ENCODE measurements at regions not wholly inside any gene's neighbourhood (a gene's known extent, or its start where the extent isn't known, plus 50 kb on each side); places are given as distances from the start of the nearest gene placed in this dataset.

DNA sequence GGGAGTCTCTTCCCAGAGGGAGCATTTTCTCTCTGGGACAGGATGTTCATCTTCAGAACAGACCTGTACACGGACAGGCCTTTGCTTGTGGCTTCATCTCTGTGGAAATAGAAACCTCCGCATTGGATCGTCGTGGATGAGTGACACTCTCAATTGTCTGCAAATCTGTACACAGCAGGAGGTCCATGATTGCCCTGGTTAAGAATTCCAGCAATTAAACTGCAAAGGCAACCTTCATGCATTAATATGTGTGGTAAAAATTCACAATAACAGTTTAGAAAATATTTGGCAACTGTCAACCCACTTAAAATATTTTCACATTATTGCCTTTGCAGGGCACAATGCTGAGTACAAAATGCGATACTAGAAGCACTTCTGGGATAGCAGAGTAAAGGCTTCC, 149.8 kb upstream of the SFSWAP start:
- TF ChIP-seq, protein P1, sequence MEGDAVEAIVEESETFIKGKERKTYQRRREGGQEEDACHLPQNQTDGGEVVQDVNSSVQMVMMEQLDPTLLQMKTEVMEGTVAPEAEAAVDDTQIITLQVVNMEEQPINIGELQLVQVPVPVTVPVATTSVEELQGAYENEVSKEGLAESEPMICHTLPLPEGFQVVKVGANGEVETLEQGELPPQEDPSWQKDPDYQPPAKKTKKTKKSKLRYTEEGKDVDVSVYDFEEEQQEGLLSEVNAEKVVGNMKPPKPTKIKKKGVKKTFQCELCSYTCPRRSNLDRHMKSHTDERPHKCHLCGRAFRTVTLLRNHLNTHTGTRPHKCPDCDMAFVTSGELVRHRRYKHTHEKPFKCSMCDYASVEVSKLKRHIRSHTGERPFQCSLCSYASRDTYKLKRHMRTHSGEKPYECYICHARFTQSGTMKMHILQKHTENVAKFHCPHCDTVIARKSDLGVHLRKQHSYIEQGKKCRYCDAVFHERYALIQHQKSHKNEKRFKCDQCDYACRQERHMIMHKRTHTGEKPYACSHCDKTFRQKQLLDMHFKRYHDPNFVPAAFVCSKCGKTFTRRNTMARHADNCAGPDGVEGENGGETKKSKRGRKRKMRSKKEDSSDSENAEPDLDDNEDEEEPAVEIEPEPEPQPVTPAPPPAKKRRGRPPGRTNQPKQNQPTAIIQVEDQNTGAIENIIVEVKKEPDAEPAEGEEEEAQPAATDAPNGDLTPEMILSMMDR (IDR thresholded peaks at IDR 0.05), result no peak
- TF ChIP-seq POLR2A (IDR thresholded peaks at IDR 0.05), result no peak
